SKM-1 treated with dmso at 0.1 percent for 144 hours (cell line): ENCODE measurements at regions not wholly inside any gene's neighbourhood (a gene's known extent, or its start where the extent isn't known, plus 50 kb on each side); places are given as distances from the start of the nearest gene placed in this dataset.
"Not testable (repeated sequence)": the region's sequence is repeated elsewhere in the genome, so short reads cannot be mapped to it uniquely, and the experiment has no call there.

Source experiments
- DNase-seq: peaks from one replicate; lab custom pipeline; 2025; ENCODE audit not compliant: unreplicated experiment; lab: John Stamatoyannopoulos, UW

GRCh38 chr15:28789401-28790114 lies 58.9 kb downstream of the GOLGA6L7 start:
- DNase-seq = not testable (repeated sequence)

DNA sequence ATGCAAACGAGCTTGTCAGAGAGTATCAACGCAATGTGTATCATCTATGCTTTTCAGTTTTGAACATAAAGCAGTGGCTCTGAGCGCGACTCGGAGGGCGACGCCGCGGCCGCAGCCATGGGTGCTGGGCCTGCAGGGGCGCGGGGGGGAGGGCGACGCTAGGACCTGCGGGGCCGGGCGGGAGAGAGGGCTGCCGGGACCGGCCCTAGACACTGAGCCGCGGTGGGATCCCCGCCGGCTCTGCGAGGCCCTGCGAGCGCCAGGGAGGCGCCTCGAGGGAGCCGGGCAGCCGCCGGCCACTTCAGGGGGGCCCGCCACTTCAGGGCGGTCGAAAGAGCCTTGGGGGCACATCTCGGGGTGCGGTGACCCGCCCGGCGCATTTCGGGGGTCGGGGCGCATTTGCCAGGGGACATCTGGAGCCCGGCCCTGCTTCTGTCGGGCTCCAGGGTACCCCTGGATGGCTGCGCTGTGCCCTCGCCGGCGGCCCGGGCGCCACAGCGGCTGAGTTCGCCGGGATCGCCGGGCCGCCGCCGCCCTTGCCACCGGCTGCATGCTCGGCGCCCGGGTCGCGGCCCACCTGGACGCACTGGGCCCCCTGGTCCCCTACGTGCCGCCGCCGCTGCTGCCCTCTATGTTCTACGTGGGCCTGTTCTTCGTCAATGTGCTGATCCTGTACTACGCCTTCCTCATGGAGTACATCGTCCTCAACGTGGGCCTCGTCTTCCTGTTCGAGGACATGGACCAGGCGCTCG lies 59.6 kb downstream of the GOLGA6L7 start:
- not testable (repeated sequence) for DNase-seq

DNA sequence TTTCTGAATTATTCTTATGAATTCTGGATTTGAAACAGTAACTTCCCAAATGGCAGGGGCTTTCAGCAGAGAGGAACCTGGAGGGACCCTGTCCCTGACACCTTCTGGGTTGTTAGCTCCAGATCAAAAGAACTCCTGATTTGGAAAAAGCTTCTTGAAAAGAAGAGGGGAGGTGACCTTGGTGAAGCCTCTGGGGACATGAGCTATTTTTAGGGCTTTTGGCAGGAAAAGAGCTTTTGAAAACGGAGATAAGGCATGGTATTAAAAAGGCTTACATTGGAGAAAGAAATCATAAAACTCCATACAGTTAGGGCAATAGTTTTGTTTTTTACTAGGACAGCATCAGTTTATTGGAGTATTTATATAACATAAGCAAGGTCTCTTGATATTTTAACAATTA lies 60.3 kb downstream of the GOLGA6L7 start:
- not testable (repeated sequence) for DNase-seq

GRCh38 chr15:28786521-28786920 lies 61.9 kb downstream of the GOLGA6L7 start:
- DNase-seq = peak; percentile 78

- not testable (repeated sequence) for DNase-seq
Observed at GRCh38 chr15:28784347-28785163, 63.9 kb downstream of the GOLGA6L7 start.

DNA sequence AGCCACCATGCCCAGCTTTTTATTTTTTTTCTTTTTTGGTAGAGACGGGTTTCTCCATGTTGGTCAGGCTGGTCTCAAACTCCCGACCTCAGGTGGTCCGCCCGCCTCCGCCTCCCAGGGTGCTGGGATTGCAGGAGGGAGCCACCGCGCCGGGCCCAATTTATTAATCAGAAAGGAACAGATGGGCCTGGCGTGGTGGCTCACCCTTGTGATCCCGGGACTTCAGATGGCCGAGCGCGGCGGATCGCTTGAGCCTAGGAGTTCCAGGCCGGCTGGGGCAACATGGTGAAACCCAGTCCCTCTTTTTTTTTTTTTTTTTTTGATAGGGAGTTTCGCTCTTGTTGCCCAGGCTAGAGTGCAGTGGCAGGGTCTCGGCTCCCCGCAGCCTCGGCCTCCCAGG lies 64.6 kb downstream of the GOLGA6L7 start:
- DNase-seq = no peak

GRCh38 chr15:28783466-28783865 lies 65.0 kb downstream of the GOLGA6L7 start:
- no peak for DNase-seq

DNA sequence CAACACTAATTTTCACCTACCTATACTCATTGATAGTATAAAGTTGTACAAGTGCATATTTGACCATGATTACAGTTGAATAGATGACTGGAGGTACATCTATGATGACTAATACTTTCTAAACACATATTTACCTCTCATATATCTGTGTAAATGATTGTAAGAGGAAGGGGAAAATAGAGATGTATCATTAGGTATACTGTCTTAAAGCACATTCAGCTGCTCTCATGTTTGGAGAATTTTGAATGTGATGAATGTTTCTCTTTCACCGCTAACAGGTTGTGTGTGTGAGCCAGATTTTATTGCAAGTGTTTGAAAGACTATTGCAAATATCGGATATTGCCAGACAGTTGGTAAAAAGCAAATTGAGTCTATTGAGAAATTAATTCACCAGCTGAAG lies 66.2 kb upstream of the GOLGA8M start:
- not testable (repeated sequence) for DNase-seq

DNA sequence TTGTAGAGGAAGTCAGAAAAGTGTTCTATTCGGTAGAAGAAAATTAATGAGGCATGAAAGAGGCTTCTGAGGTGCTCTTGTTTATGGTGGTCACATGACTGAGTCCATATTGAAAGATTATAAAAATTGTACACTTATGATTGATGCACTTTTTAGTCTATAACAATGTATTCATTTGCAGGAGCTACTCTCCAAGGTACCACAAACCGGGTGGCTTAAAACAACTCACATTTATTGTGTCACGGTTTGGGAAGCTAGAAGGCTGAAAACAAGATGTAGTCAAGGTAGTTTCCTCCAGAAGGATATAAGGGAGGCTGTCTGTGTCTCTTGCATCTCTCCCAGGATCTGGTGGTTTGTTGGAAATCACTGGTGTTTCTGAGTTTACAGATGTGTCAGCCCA lies 60.6 kb upstream of the GOLGA8M start:
- not testable (repeated sequence) for DNase-seq
